ENCODE measurements at regions not wholly inside any gene's neighbourhood (a gene's known extent, or its start where the extent isn't known, plus 50 kb on each side); places are given as distances from the start of the nearest gene placed in this dataset.

GRCh38 chr4:16977081-16977480 is 78.6 kb upstream of the LDB2 start (continued):
- TF ChIP-seq, protein P1, sequence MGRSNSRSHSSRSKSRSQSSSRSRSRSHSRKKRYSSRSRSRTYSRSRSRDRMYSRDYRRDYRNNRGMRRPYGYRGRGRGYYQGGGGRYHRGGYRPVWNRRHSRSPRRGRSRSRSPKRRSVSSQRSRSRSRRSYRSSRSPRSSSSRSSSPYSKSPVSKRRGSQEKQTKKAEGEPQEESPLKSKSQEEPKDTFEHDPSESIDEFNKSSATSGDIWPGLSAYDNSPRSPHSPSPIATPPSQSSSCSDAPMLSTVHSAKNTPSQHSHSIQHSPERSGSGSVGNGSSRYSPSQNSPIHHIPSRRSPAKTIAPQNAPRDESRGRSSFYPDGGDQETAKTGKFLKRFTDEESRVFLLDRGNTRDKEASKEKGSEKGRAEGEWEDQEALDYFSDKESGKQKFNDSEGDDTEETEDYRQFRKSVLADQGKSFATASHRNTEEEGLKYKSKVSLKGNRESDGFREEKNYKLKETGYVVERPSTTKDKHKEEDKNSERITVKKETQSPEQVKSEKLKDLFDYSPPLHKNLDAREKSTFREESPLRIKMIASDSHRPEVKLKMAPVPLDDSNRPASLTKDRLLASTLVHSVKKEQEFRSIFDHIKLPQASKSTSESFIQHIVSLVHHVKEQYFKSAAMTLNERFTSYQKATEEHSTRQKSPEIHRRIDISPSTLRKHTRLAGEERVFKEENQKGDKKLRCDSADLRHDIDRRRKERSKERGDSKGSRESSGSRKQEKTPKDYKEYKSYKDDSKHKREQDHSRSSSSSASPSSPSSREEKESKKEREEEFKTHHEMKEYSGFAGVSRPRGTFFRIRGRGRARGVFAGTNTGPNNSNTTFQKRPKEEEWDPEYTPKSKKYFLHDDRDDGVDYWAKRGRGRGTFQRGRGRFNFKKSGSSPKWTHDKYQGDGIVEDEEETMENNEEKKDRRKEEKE (IDR thresholded peaks at IDR 0.05), result no peak
- TF ChIP-seq PAX8 (IDR thresholded peaks at IDR 0.05) (no peak), NRF1 (conservative IDR thresholded peaks at IDR 0.05; ENCODE audit: low read depth, low read length) (no peak)

DNA sequence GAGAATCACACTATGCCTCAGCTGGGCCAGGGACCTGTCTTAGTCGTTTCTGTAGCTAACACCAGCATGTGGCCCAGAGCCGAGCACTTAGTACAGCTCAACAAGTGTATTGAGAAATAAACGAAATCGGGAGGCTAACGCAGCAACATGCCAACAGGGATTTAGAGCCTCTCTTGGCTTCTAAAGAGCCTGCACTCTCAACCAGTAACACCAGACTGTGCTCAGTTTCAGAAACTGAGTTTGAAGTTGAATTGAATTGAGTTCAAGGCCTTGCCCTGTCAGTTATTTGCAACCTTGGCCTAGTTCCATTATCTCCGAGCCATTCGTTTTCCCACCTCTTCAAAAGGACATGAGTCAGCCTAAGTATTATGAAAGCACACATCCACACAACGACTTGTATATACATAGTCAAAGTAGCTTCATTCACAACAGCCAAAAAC is 71.3 kb upstream of the LDB2 start:
- no peaks in the 10 kb centered on the region for H4K20me1 ChIP-seq (ENCODE audit: control insufficient read depth, insufficient read depth)
- BruUV-seq (replicated peaks), result no TSS peak
- no peak overlapping the region for H3K4me2 ChIP-seq (ENCODE audit: control insufficient read depth, insufficient read depth)
- WGBS (ENCODE audit: insufficient coverage, insufficient replicate concordance, low lambda C conversion rate, missing lambda C conversion rate), result 58% methylated on average over 8 of the region's 8 CpGs
- no peaks in the 10 kb centered on the region for H3K79me2 ChIP-seq (ENCODE audit: control insufficient read depth, insufficient read depth, low read length)
- no peak overlapping the region for H3K4me3 ChIP-seq
- no peak overlapping the region for H2AFZ ChIP-seq (ENCODE audit: control insufficient read depth, low read depth, low read length)
- SMC1A ChIA-PET (ENCODE audit: uncharacterized antibody, unreplicated experiment), result no interaction called here
- H3K27me3 ChIP-seq (replicated peaks in 1 of 2; ENCODE audit: control insufficient read depth in 2 of 2, insufficient read depth in 2 of 2, low read length in 1 of 2), result no peaks in the 10 kb centered on the region
- POLR2A ChIA-PET, result interaction anchor here (0.6 kb wide), 1 partner anchor 17 kb away, joined by 6 read pairs; no protein-coding TSS in a partner anchor
- H3K9me3 ChIP-seq (replicated peaks; ENCODE audit: control insufficient read depth, insufficient read depth, low read length), result no peaks in the 10 kb centered on the region
- intact Hi-C loops (cut with micrococcal nuclease; ENCODE audit: unreplicated experiment), result no loop called here
- no peaks in the 10 kb centered on the region for H3K4me1 ChIP-seq (ENCODE audit: control insufficient read depth, insufficient read depth, low read length)
- ATAC-seq (no peak), FAIRE-seq (no peak), DNase-seq (ENCODE audit: low read depth, low spot score) (no peak)
- CTCF ChIA-PET, result no interaction called here
- no peak for TF ChIP-seq STAT1 (conservative IDR thresholded peaks at IDR 0.05)
- no peak for TF ChIP-seq WRNIP1 (IDR thresholded peaks at IDR 0.05; ENCODE audit: borderline replicate concordance, low read depth, low read length)
- TF ChIP-seq CBX5 (IDR thresholded peaks at IDR 0.05; ENCODE audit: low read depth), result no peak
- H3K9ac ChIP-seq (ENCODE audit: control insufficient read depth, insufficient read depth, low read length), result no peak overlapping the region
- no peak overlapping the region for H3K27ac ChIP-seq (ENCODE audit: control insufficient read depth, insufficient read depth)
- RAD21 ChIA-PET (ENCODE audit: unreplicated experiment), result no interaction called here
- no peaks in the 10 kb centered on the region for H3K36me3 ChIP-seq (ENCODE audit: control insufficient read depth in 2 of 2, insufficient read depth in 2 of 2, low read length in 1 of 2)
- in situ Hi-C loops (cut with MboI), result no loop called here
